Activated T-cell treated with anti-CD3 and anti-CD28 coated beads, Interleukin-2, amount 50 U/mL, for 72 hours (primary cell): ENCODE measurements at regions not wholly inside any gene's neighbourhood (a gene's known extent, or its start where the extent isn't known, plus 50 kb on each side); places are given as distances from the start of the nearest gene placed in this dataset.

Experiments
- ATAC-seq, 2 donors: fragments of 150-1000 bp; cut with Tn5 transposase; replicated peaks in 1 of 2; 2 replicates each; pipeline ENCODE4 v1.10.0; 2021; ENCODE audit warnings: moderate library complexity in 2 of 2, mild to moderate bottlenecking in 1 of 2
- DNase-seq, 2 donors: peaks; one replicate each; pipeline ENCODE4 v3.0.0; 2021 to 2022; ENCODE audit warnings: mixed read lengths in 1 of 2
- H3K27ac Mint-ChIP-seq: one replicate; pipeline ENCODE4 v1.8.0; 2022; ENCODE audit warnings: mild to moderate bottlenecking, moderate library complexity, mixed read lengths
- H3K27me3 Mint-ChIP-seq: one replicate; pipeline ENCODE4 v1.8.0; 2022; ENCODE audit warnings: low read depth, mixed read lengths
- H3K36me3 Mint-ChIP-seq, 2 donors: one replicate each; pipeline ENCODE4 v1.8.0; 2022; ENCODE audit warnings: mixed read lengths in 2 of 2, mild to moderate bottlenecking in 1 of 2; ENCODE audit not compliant: insufficient read depth in 2 of 2
- H3K4me1 Mint-ChIP-seq: one replicate; pipeline ENCODE4 v1.8.0; 2022; ENCODE audit warnings: low read depth, mixed read lengths
- H3K4me3 Mint-ChIP-seq, 2 donors: one replicate each; pipeline ENCODE4 v1.8.0; 2022; ENCODE audit warnings: mild to moderate bottlenecking in 2 of 2, mixed read lengths in 2 of 2, moderate library complexity in 2 of 2
- H3K9me3 Mint-ChIP-seq, 2 donors: one replicate each; pipeline ENCODE4 v1.8.0; 2022; ENCODE audit warnings: mixed read lengths in 2 of 2

DNA sequence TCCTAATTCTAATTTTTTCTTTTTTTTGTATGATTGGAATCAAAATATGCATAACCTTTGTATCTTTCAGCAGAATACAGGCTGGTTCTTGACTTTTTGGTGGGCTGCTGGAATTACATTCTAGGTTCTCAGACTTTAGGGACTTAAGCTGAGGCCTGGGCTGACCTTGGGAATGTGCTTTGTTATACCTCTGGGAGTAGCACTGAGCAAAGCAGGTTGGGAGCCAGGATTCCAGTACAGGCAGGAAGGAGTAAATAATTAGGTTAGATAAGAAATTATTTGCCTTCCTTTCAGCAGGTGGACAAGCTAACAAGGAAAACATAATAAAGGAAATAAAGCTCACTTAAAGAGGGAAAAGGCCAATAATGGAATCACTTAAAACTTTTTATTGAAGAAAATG is 49.9 kb upstream of the SLC4A4 start:
- ATAC-seq (no peak), DNase-seq (no peak)
- Mint-ChIP-seq H3K27me3 (no peaks in the 10 kb centered on the region), H3K27ac (no peak overlapping the region), H3K36me3 (no peaks in the 10 kb centered on the region), H3K9me3 (no peaks in the 10 kb centered on the region), H3K4me1 (no peaks in the 10 kb centered on the region), H3K4me3 (no peak overlapping the region)
